ENCODE measurements at regions not wholly inside any gene's neighbourhood (a gene's known extent, or its start where the extent isn't known, plus 50 kb on each side); places are given as distances from the start of the nearest gene placed in this dataset.
A peak's percentile ranks its signal among the peaks of the same experiment; 100 is the strongest.

DNA sequence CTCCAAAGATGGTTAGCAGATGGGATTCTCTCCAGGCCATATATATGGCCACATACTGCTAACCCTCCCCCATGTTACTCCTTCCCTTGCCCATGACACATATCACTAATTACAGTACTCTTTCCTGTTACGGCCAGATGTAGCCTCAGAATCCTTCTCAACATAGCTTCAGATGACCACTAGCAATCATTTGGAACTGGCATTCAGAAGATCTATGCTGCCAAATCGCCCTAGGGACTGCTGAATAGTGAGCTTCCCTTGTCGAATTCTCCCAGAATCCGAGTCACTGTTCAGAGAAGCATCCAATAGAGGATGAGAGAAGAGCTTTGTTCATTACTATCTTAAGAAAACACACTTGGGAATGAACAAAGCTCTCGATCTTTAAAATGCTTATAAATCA is 121.2 kb upstream of the TANK start:
- Histone ChIP-seq H3K36me3 (no peaks in the 10 kb centered on the region), H3K27me3 (ENCODE audit: insufficient read depth, low read depth, severe bottlenecking) (no peaks in the 10 kb centered on the region), H3K27ac (no peak overlapping the region), H3K9me3 (ENCODE audit: severe bottlenecking) (no peaks in the 10 kb centered on the region), H3K4me3 (ENCODE audit: low read depth, low read length) (no peak overlapping the region)
- DNase-seq = no peak
- TF ChIP-seq, protein P1, sequence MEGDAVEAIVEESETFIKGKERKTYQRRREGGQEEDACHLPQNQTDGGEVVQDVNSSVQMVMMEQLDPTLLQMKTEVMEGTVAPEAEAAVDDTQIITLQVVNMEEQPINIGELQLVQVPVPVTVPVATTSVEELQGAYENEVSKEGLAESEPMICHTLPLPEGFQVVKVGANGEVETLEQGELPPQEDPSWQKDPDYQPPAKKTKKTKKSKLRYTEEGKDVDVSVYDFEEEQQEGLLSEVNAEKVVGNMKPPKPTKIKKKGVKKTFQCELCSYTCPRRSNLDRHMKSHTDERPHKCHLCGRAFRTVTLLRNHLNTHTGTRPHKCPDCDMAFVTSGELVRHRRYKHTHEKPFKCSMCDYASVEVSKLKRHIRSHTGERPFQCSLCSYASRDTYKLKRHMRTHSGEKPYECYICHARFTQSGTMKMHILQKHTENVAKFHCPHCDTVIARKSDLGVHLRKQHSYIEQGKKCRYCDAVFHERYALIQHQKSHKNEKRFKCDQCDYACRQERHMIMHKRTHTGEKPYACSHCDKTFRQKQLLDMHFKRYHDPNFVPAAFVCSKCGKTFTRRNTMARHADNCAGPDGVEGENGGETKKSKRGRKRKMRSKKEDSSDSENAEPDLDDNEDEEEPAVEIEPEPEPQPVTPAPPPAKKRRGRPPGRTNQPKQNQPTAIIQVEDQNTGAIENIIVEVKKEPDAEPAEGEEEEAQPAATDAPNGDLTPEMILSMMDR (IDR thresholded peaks at IDR 0.05; ENCODE audit: low read depth, low read length) = no peak

DNA sequence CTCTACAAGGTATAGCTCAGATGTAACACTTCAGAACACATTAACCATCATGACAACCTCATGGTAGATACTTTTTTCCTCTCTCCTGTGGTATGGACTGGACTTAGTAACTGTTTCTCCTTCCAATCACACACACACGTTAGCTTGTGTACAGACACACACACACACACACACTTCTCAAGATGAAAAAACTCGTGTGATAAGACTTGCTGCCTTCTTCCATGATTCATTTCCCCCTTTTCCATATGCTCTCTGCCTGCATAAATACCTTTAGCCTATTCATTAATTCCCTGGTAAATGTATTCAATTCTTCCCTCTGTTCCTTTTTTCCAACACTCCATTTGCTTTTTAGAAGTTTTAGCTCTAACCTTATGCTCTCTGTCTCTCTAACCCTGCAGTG is 118.9 kb upstream of the TANK start:
- Histone ChIP-seq H3K27me3 (ENCODE audit: insufficient read depth, low read depth, severe bottlenecking) (no peaks in the 10 kb centered on the region), H3K27ac (peak overlapping the region; percentile 21; the same call in 1 of the 2 replicates), H3K4me3 (ENCODE audit: low read depth, low read length) (no peak overlapping the region), H3K36me3 (no peaks in the 10 kb centered on the region), H3K9me3 (ENCODE audit: severe bottlenecking) (no peaks in the 10 kb centered on the region)
- DNase-seq = no peak
- TF ChIP-seq, protein P1 (IDR thresholded peaks at IDR 0.05; ENCODE audit: low read depth, low read length) = no peak

DNA sequence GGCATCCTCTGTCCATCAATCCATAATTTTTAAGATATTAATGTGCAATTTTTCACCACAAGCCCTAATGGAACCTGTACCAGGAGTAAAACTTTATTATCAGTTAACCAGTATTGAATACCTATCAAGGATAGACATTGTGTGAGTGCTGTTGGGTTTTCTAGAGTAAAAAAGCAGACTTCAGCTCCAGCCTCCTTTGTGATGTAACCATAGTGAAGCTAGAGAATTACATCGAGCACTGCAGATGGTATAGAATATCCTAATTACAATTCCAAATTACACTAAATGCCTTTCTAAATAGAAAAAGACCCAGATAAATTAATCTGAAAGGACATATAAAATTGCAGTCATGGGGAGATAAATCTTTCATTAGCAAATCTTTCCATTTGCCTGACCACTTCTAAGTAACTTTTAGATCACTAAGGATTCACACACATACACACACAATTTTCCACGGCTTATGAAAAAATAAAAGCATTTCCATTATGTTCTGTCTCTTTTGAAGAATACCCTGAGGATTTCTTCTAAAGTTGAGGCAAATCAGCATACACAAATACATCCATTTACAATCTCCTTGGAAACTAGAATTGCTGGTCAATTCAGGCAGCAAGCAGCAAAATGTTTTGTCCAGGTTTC is 117.1 kb upstream of the TANK start:
- no peak overlapping the region for H3K4me3 ChIP-seq (ENCODE audit: low read depth, low read length)
- no peaks in the 10 kb centered on the region for H3K36me3 ChIP-seq
- TF ChIP-seq, protein P1 (IDR thresholded peaks at IDR 0.05; ENCODE audit: low read depth, low read length) = no peak

DNA sequence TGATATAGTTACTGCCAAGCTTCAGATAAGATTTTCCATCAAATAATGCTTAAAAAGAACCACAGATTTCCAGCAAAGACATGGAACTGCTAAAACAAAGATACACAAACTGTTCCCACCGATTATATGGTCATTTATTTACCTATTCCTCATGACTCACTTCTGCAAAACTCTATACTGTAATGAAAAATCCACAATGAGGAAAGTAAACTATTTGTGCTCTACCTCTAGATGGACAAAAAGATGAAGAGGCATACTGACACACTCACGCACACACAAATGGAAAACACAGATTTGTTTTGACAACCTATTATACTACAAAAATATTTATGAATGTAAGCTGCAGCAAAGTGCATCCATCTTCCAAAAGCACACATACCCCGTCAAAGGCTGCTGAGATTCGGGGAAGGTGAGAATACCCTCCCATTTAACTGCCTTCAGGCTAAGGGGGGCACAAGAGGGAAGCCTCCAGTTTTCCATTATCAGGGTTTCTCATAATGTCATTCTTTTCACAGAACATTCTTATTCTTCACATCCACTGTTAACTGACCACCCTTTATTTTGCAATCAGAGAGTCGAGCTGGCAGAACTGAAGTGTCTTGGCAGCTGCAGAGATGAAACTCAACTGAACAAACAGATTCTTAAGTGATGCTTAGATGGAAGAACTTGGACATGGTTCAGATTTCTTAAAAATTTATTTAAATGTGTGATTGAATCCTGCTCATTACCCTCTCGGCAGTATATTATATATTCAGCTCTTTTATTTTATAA is 115.9 kb upstream of the TANK start:
- DNase-seq = no peak
- Histone ChIP-seq H3K27ac (no peak overlapping the region), H3K27me3 (ENCODE audit: insufficient read depth, low read depth, severe bottlenecking) (no peaks in the 10 kb centered on the region), H3K4me3 (ENCODE audit: low read depth, low read length) (no peak overlapping the region), H3K9me3 (ENCODE audit: severe bottlenecking) (no peaks in the 10 kb centered on the region), H3K36me3 (no peaks in the 10 kb centered on the region)
- TF ChIP-seq, protein P1 (IDR thresholded peaks at IDR 0.05; ENCODE audit: low read depth, low read length) = no peak

More for the DNA sequence above, 117.1 kb upstream of the TANK start:
- H3K27me3 ChIP-seq (ENCODE audit: insufficient read depth, low read depth, severe bottlenecking) = no peaks in the 10 kb centered on the region
- H3K9me3 ChIP-seq (ENCODE audit: severe bottlenecking) = no peaks in the 10 kb centered on the region
- DNase-seq = no peak
- H3K27ac ChIP-seq = no peak overlapping the region

DNA sequence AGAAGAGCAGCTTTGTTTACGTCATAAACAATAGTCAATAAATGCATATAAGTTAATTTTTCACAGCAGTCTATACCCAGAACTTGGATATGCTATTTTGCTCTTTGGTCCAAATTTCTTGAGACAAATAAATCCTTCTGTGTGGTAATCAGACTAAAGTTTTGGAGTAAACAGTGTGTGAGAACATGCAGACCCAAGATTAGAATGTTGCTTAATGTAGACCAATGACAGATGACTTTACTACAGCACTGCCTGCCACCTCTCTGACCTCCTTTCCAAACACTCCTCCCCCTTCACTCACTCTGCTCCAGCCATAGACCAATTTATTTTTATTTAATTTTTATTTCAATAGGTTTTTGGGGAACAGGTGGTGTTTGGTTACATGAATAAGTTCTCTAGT is 115.3 kb upstream of the TANK start:
- H3K27ac ChIP-seq = no peak overlapping the region

More for the DNA sequence above, 115.3 kb upstream of the TANK start:
- Histone ChIP-seq H3K4me3 (ENCODE audit: low read depth, low read length) (no peak overlapping the region), H3K9me3 (ENCODE audit: severe bottlenecking) (no peaks in the 10 kb centered on the region), H3K36me3 (no peaks in the 10 kb centered on the region), H3K27me3 (ENCODE audit: insufficient read depth, low read depth, severe bottlenecking) (no peaks in the 10 kb centered on the region)
- TF ChIP-seq, protein P1 (IDR thresholded peaks at IDR 0.05; ENCODE audit: low read depth, low read length) = no peak
- DNase-seq = no peak
